GM23248 (cell line): ENCODE measurements at regions not wholly inside any gene's neighbourhood (a gene's known extent, or its start where the extent isn't known, plus 50 kb on each side); places are given as distances from the start of the nearest gene placed in this dataset.

Source experiments
- DNase-seq: peaks from one replicate; pipeline ENCODE4 v3.0.0-alpha.2; 2015
- H2AFZ ChIP-seq: fragments of 200-600 bp; sonication (generic); 2 replicates; pipeline ENCODE4 v1.6.1; 2016; ENCODE audit warnings: antibody characterized with exemption
- H3F3A ChIP-seq: fragments of 200-600 bp; sonication (generic); 2 replicates; pipeline ENCODE4 v1.6.1; 2016; ENCODE audit warnings: mild to moderate bottlenecking, antibody characterized with exemption, mixed run types; ENCODE audit not compliant: insufficient read depth
- H3K27ac ChIP-seq: fragments of 200-600 bp; sonication (generic); 2 replicates; pipeline ENCODE4 v1.5.1; 2016; ENCODE audit warnings: mild to moderate bottlenecking
- H3K27me3 ChIP-seq: fragments of 200-600 bp; sonication (generic); replicated peaks from 2 replicates; pipeline ENCODE4 v1.6.1; 2016; ENCODE audit warnings: mild to moderate bottlenecking; ENCODE audit not compliant: insufficient read depth
- H3K36me3 ChIP-seq: fragments of 200-600 bp; sonication (generic); 2 replicates; pipeline ENCODE4 v1.6.1; 2016; ENCODE audit warnings: low read depth, mild to moderate bottlenecking
- H3K4me1 ChIP-seq: fragments of 200-600 bp; sonication (generic); 2 replicates; pipeline ENCODE4 v1.6.1; 2016; ENCODE audit warnings: mild to moderate bottlenecking; ENCODE audit not compliant: insufficient read depth
- H3K4me2 ChIP-seq: fragments of 200-600 bp; sonication (generic); one replicate; pipeline ENCODE4 v1.6.1; 2016; ENCODE audit warnings: mild to moderate bottlenecking; ENCODE audit not compliant: unreplicated experiment
- H3K4me3 ChIP-seq: fragments of 200-600 bp; sonication (generic); 2 replicates; pipeline ENCODE4 v1.5.1; 2016; ENCODE audit warnings: mild to moderate bottlenecking
- H3K79me2 ChIP-seq: fragments of 200-600 bp; sonication (generic); 2 replicates; pipeline ENCODE4 v1.6.1; 2016; ENCODE audit warnings: mild to moderate bottlenecking; ENCODE audit not compliant: insufficient read depth
- H3K9ac ChIP-seq: fragments of 200-600 bp; sonication (generic); 2 replicates; pipeline ENCODE4 v1.6.1; 2016; ENCODE audit warnings: mild to moderate bottlenecking
- H3K9me2 ChIP-seq: fragments of 200-600 bp; sonication (generic); 2 replicates; pipeline ENCODE4 v1.6.1; 2016; ENCODE audit warnings: mixed run types, mild to moderate bottlenecking, moderate library complexity; ENCODE audit not compliant: insufficient read depth
- H3K9me3 ChIP-seq: fragments of 200-600 bp; sonication (generic); one replicate; pipeline ENCODE4 v1.6.1; 2017; ENCODE audit warnings: low read depth
- H4K20me1 ChIP-seq: fragments of 200-600 bp; sonication (generic); 2 replicates; pipeline ENCODE4 v1.6.0; 2016; ENCODE audit not compliant: insufficient read depth
- EZH2 ChIP-seq: fragments of 200-600 bp; sonication (generic); IDR thresholded peaks from 2 replicates; pipeline ENCODE4 v1.6.1; 2018; ENCODE audit warnings: antibody characterized with exemption, mild to moderate bottlenecking; ENCODE audit not compliant: insufficient read depth, poor library complexity, severe bottlenecking
- EZH2phosphoT487 ChIP-seq: fragments of 200-600 bp; sonication (generic); IDR thresholded peaks from 2 replicates; pipeline ENCODE4 v1.6.1; 2018; ENCODE audit warnings: antibody characterized with exemption, moderate library complexity, mild to moderate bottlenecking, low read depth; ENCODE audit not compliant: insufficient read depth
- WGBS, 2 experiments: methylation state at CpG; one replicate each; pipeline ENCODE4 v1.1.6; 2015 to 2017; ENCODE audit warnings: low lambda C conversion rate in 2 of 2, low coverage in 1 of 2; ENCODE audit errors: missing lambda C conversion rate in 2 of 2; 5-methylcytosine and 5-hydroxymethylcytosine counted together
- in situ Hi-C: fragments of 300-500 bp; cut with MboI; formaldehyde crosslinking; loops from 2 replicates; pipeline ENCODE4 v1.15.0; 2020

GRCh38 chr11:71330996-71331395 lies 78.6 kb upstream of the SHANK2 start:
- Histone ChIP-seq H3K9ac (no peak overlapping the region), H4K20me1 (no peaks in the 10 kb centered on the region), H3K27ac (no peak overlapping the region), H3K36me3 (no peaks in the 10 kb centered on the region), H3K9me2 (no peaks in the 10 kb centered on the region), H3F3A (no peaks in the 10 kb centered on the region), H3K4me1 (no peaks in the 10 kb centered on the region), H3K4me3 (no peak overlapping the region), H3K79me2 (no peaks in the 10 kb centered on the region), H3K27me3 (peaks cover 24% of the 10 kb centered on the region), H3K9me3 (no peaks in the 10 kb centered on the region), H3K4me2 (no peak overlapping the region), H2AFZ (no peak overlapping the region)
- in situ Hi-C loops: no loop called here
- no peak for DNase-seq
- WGBS, 2 experiments: 84 to 93% methylated on average over 3 of the region's 3 CpGs
- TF ChIP-seq EZH2: no peak
- TF ChIP-seq EZH2phosphoT487: no peak

DNA sequence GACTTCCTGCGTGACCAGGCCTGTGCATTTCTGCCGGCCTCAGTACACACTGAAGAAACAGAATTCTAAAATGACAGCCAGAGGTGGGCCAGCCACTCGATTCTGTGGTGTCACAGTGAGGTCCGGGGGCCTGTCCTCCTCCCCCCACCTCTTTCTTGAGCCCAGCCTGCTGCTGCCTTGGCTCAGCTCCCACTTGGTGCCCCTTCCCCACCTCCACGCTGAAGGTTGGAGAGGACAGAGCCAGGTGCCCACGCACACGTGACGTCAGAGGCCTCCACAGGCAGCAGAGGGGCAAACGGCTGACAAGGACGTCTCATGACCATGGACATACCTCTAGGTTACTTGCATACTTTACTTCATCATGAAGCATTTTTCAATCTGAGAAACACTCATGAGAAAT lies 78.0 kb upstream of the SHANK2 start:
- Histone ChIP-seq H3K27ac (no peak overlapping the region), H3K36me3 (no peaks in the 10 kb centered on the region), H3K4me3 (no peak overlapping the region), H3F3A (no peaks in the 10 kb centered on the region), H2AFZ (no peak overlapping the region), H3K4me1 (no peaks in the 10 kb centered on the region), H3K9me2 (no peaks in the 10 kb centered on the region), H3K9me3 (no peaks in the 10 kb centered on the region), H3K4me2 (no peak overlapping the region), H4K20me1 (no peaks in the 10 kb centered on the region), H3K79me2 (no peaks in the 10 kb centered on the region), H3K9ac (no peak overlapping the region), H3K27me3 (peaks cover 20% of the 10 kb centered on the region)
- no peak for DNase-seq
- TF ChIP-seq EZH2: no peak
- no peak for TF ChIP-seq EZH2phosphoT487
- 53 to 71% methylated on average over 10 of the region's 10 CpGs for WGBS, 2 experiments
- in situ Hi-C loops: no loop called here

DNA sequence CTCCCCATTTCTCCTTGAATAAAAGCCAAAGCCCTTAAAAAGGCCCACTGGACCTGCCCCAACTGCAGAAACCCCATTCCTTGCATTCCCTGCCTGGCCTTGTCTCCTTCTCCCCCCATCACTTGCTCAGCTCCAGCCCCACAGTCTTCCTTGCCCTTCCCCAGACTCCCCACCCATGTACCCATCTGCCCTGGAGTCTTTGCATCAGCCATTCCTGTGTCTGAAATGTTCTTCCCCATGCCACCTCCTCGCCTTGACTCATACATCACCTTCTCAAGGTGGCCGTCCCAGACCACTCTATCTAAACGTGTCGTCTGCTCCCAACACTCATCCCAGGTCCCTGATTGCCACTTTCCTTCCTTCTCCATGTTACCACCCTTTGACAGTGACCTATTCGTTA lies 77.4 kb upstream of the SHANK2 start:
- WGBS, 2 experiments: 61 to 64% methylated on average over 5 of the region's 5 CpGs
- in situ Hi-C loops: no loop called here
- no peaks in the 10 kb centered on the region for H3K4me1 ChIP-seq

DNA sequence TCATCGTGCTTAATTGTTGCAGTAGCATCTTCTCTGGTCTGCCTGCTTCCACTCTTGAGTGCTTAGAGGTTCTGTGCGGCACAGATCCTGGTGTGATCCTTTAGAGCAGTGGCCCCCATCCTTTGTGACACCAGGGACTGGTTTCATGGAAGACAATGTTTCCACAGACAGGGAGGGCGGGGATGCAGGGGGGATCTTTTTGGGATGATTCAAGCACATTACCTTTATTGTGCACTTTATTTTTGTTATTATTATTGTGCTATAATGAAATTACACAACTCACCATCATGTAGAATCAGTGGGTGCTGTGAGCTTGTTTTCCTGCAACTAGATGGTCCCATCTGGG lies 76.8 kb upstream of the SHANK2 start:
- no peak overlapping the region for H3K27ac ChIP-seq
- WGBS, 2 experiments: 37 to 53% methylated on average over 3 of the region's 3 CpGs
- peaks cover 16% of the 10 kb centered on the region for H3K27me3 ChIP-seq
- H3K4me1 ChIP-seq: no peaks in the 10 kb centered on the region
- H3K4me3 ChIP-seq: no peak overlapping the region
- H3K9me3 ChIP-seq: no peaks in the 10 kb centered on the region
- no peak overlapping the region for H2AFZ ChIP-seq
- no peaks in the 10 kb centered on the region for H4K20me1 ChIP-seq
- TF ChIP-seq EZH2phosphoT487 (no peak), EZH2 (no peak)
- in situ Hi-C loops: no loop called here
- no peaks in the 10 kb centered on the region for H3F3A ChIP-seq
- no peaks in the 10 kb centered on the region for H3K36me3 ChIP-seq
- H3K9ac ChIP-seq: no peak overlapping the region
- H3K9me2 ChIP-seq: no peaks in the 10 kb centered on the region
- H3K4me2 ChIP-seq: no peak overlapping the region
- no peak for DNase-seq
- H3K79me2 ChIP-seq: no peaks in the 10 kb centered on the region

More for the DNA sequence above, 77.4 kb upstream of the SHANK2 start:
- no peaks in the 10 kb centered on the region for H4K20me1 ChIP-seq
- H3K9me3 ChIP-seq: no peaks in the 10 kb centered on the region
- no peak overlapping the region for H3K27ac ChIP-seq
- no peak for DNase-seq
- no peaks in the 10 kb centered on the region for H3F3A ChIP-seq
- peaks cover 18% of the 10 kb centered on the region for H3K27me3 ChIP-seq
- H3K4me3 ChIP-seq: no peak overlapping the region
- H3K79me2 ChIP-seq: no peaks in the 10 kb centered on the region
- H3K4me2 ChIP-seq: no peak overlapping the region
- H3K9ac ChIP-seq: no peak overlapping the region
- H2AFZ ChIP-seq: no peak overlapping the region
- no peaks in the 10 kb centered on the region for H3K9me2 ChIP-seq
- H3K36me3 ChIP-seq: no peaks in the 10 kb centered on the region
- TF ChIP-seq EZH2: no peak
- no peak for TF ChIP-seq EZH2phosphoT487
